ENCODE measurements at regions not wholly inside any gene's neighbourhood (a gene's known extent, or its start where the extent isn't known, plus 50 kb on each side); places are given as distances from the start of the nearest gene placed in this dataset.

GRCh38 chr21:27070861-27071670 lies 104.2 kb upstream of the ADAMTS5 start:
- Histone ChIP-seq H3K27ac (no peak overlapping the region), H3K4me3 (ENCODE audit: low read depth, low read length) (no peak overlapping the region), H3K36me3 (replicated peaks) (no peaks in the 10 kb centered on the region), H3K27me3 (replicated peaks) (no peaks in the 10 kb centered on the region)
- in situ Hi-C loops (cut with HindIII; ENCODE audit: low pct_ligation_motif_present, low sequenced_read_pairs): no loop called here
- no peak for DNase-seq
- no peak for TF ChIP-seq CTCF (IDR thresholded peaks at IDR 0.05; ENCODE audit: low read depth, low read length, missing control alignments)

GRCh38 chr21:27068811-27069210 lies 101.9 kb upstream of the ADAMTS5 start:
- TF ChIP-seq CTCF (IDR thresholded peaks at IDR 0.05; ENCODE audit: low read depth, low read length, missing control alignments): no peak
- H3K27me3 ChIP-seq (replicated peaks): no peaks in the 10 kb centered on the region
- H3K27ac ChIP-seq: no peak overlapping the region
- H3K4me3 ChIP-seq (ENCODE audit: low read depth, low read length): no peak overlapping the region
- no peaks in the 10 kb centered on the region for H3K36me3 ChIP-seq (replicated peaks)
- no peak for DNase-seq
- in situ Hi-C loops (cut with HindIII; ENCODE audit: low pct_ligation_motif_present, low sequenced_read_pairs): no loop called here

- H3K27ac ChIP-seq: no peak overlapping the region
- H3K36me3 ChIP-seq (replicated peaks): no peaks in the 10 kb centered on the region
- H3K4me3 ChIP-seq (ENCODE audit: low read depth, low read length): no peak overlapping the region
- H3K27me3 ChIP-seq (replicated peaks): no peaks in the 10 kb centered on the region
- TF ChIP-seq CTCF (IDR thresholded peaks at IDR 0.05; ENCODE audit: low read depth, low read length, missing control alignments): no peak
- in situ Hi-C loops (cut with HindIII; ENCODE audit: low pct_ligation_motif_present, low sequenced_read_pairs): no loop called here
- no peak for DNase-seq
Measured at GRCh38 chr21:27067226-27067625, 100.3 kb upstream of the ADAMTS5 start.

GRCh38 chr21:27062443-27062842 lies 95.6 kb upstream of the ADAMTS5 start:
- DNase-seq: no peak
- Histone ChIP-seq H3K27me3 (replicated peaks) (no peaks in the 10 kb centered on the region), H3K27ac (no peak overlapping the region), H3K4me3 (ENCODE audit: low read depth, low read length) (no peak overlapping the region), H3K36me3 (replicated peaks) (no peaks in the 10 kb centered on the region)
- in situ Hi-C loops (cut with HindIII; ENCODE audit: low pct_ligation_motif_present, low sequenced_read_pairs): no loop called here
- TF ChIP-seq CTCF (IDR thresholded peaks at IDR 0.05; ENCODE audit: low read depth, low read length, missing control alignments): no peak

- in situ Hi-C loops (cut with HindIII; ENCODE audit: low pct_ligation_motif_present, low sequenced_read_pairs): no loop called here
Measured at GRCh38 chr21:27061770-27062169, 94.9 kb upstream of the ADAMTS5 start.

More at GRCh38 chr21:27061770-27062169, 94.9 kb upstream of the ADAMTS5 start:
- Histone ChIP-seq H3K27me3 (replicated peaks) (no peaks in the 10 kb centered on the region), H3K36me3 (replicated peaks) (no peaks in the 10 kb centered on the region), H3K4me3 (ENCODE audit: low read depth, low read length) (no peak overlapping the region), H3K27ac (no peak overlapping the region)
- no peak for TF ChIP-seq CTCF (IDR thresholded peaks at IDR 0.05; ENCODE audit: low read depth, low read length, missing control alignments)
- no peak for DNase-seq

Measured in brain microvascular endothelial cell (primary cell).